ENCODE measurements at regions not wholly inside any gene's neighbourhood (a gene's known extent, or its start where the extent isn't known, plus 50 kb on each side); places are given as distances from the start of the nearest gene placed in this dataset.

GRCh38 chr20:40333591-40333990 lies 355.4 kb downstream of the MAFB start:
- TF ChIP-seq, protein P1, sequence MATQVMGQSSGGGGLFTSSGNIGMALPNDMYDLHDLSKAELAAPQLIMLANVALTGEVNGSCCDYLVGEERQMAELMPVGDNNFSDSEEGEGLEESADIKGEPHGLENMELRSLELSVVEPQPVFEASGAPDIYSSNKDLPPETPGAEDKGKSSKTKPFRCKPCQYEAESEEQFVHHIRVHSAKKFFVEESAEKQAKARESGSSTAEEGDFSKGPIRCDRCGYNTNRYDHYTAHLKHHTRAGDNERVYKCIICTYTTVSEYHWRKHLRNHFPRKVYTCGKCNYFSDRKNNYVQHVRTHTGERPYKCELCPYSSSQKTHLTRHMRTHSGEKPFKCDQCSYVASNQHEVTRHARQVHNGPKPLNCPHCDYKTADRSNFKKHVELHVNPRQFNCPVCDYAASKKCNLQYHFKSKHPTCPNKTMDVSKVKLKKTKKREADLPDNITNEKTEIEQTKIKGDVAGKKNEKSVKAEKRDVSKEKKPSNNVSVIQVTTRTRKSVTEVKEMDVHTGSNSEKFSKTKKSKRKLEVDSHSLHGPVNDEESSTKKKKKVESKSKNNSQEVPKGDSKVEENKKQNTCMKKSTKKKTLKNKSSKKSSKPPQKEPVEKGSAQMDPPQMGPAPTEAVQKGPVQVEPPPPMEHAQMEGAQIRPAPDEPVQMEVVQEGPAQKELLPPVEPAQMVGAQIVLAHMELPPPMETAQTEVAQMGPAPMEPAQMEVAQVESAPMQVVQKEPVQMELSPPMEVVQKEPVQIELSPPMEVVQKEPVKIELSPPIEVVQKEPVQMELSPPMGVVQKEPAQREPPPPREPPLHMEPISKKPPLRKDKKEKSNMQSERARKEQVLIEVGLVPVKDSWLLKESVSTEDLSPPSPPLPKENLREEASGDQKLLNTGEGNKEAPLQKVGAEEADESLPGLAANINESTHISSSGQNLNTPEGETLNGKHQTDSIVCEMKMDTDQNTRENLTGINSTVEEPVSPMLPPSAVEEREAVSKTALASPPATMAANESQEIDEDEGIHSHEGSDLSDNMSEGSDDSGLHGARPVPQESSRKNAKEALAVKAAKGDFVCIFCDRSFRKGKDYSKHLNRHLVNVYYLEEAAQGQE (IDR thresholded peaks at IDR 0.05; ENCODE audit: insufficient replicate concordance, low read depth), result no peak
- TF ChIP-seq, protein P2, sequence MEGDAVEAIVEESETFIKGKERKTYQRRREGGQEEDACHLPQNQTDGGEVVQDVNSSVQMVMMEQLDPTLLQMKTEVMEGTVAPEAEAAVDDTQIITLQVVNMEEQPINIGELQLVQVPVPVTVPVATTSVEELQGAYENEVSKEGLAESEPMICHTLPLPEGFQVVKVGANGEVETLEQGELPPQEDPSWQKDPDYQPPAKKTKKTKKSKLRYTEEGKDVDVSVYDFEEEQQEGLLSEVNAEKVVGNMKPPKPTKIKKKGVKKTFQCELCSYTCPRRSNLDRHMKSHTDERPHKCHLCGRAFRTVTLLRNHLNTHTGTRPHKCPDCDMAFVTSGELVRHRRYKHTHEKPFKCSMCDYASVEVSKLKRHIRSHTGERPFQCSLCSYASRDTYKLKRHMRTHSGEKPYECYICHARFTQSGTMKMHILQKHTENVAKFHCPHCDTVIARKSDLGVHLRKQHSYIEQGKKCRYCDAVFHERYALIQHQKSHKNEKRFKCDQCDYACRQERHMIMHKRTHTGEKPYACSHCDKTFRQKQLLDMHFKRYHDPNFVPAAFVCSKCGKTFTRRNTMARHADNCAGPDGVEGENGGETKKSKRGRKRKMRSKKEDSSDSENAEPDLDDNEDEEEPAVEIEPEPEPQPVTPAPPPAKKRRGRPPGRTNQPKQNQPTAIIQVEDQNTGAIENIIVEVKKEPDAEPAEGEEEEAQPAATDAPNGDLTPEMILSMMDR (IDR thresholded peaks at IDR 0.05; ENCODE audit: insufficient read depth, low read length), result no peak
